Transverse colon (tissue), 4 donors: ENCODE measurements at regions not wholly inside any gene's neighbourhood (a gene's known extent, or its start where the extent isn't known, plus 50 kb on each side); places are given as distances from the start of the nearest gene placed in this dataset.

Experiments
- DNase-seq: peaks from one replicate; pipeline ENCODE4 v3.0.0-alpha.2; 2019
- H3K27ac ChIP-seq, 4 donors: fragments of 200-600 bp; sonication (generic); 2 replicates each; pipeline ENCODE4 v1.5.1; 2016 to 2018; ENCODE audit warnings: inconsistent platforms in 4 of 4
- H3K27me3 ChIP-seq: fragments of 200-600 bp; sonication (generic); 2 replicates; pipeline ENCODE4 v1.5.1; 2017; ENCODE audit warnings: inconsistent platforms
- H3K36me3 ChIP-seq, 4 donors: fragments of 200-600 bp; sonication (generic); 2 replicates each; pipeline ENCODE4 v1.5.1; 2017 to 2019; ENCODE audit warnings: inconsistent platforms in 4 of 4
- H3K4me1 ChIP-seq, 4 donors: fragments of 200-600 bp; sonication (generic); 2 replicates each; pipeline ENCODE4 v1.5.1; 2017 to 2020; ENCODE audit warnings: inconsistent platforms in 4 of 4
- H3K4me3 ChIP-seq, 4 donors: fragments of 200-600 bp; sonication (generic); 1 replicate in 1 of 4; 2 replicates in 3 of 4; pipeline versions ENCODE4 v1.5.1 to v1.6.1; 2017 to 2019; ENCODE audit warnings: inconsistent platforms in 4 of 4
- H3K9me3 ChIP-seq, 2 donors: fragments of 200-600 bp; sonication (generic); 2 replicates each; pipeline ENCODE4 v1.5.1; 2017 to 2019; ENCODE audit warnings: inconsistent platforms in 2 of 2
- CTCF ChIP-seq, 5 experiments: fragments of 200-600 bp in 3 of 5; fragments of 450-650 bp in 2 of 5; sonication (generic) in 3 of 5; IDR thresholded peaks; 1 replicate in 2 of 5; 2 replicates in 3 of 5; pipeline ENCODE4 v1.5.1; 2016 to 2017; ENCODE audit warnings: antibody characterized with exemption in 5 of 5, inconsistent platforms in 3 of 5, mild to moderate bottlenecking in 2 of 5, moderate library complexity in 1 of 5
- EP300 ChIP-seq: sonication (generic); formaldehyde crosslinking; IDR thresholded peaks from one replicate; pipeline ENCODE4 v1.6.1; 2017; ENCODE audit warnings: antibody characterized with exemption, low read depth
- POLR2A ChIP-seq: fragments of 450-650 bp; IDR thresholded peaks from one replicate; pipeline ENCODE4 v1.6.1; 2016; ENCODE audit warnings: antibody characterized with exemption, mild to moderate bottlenecking, moderate library complexity
- POLR2AphosphoS5 ChIP-seq, 3 donors: sonication (generic); formaldehyde crosslinking; IDR thresholded peaks; one replicate each; pipeline ENCODE4 v1.6.1; 2016; ENCODE audit warnings: antibody characterized with exemption in 3 of 3
- WGBS, 2 donors: methylation state at CpG; one replicate each; pipeline ENCODE4 v1.1.5; 2018; ENCODE audit warnings: low coverage in 1 of 2; 5-methylcytosine and 5-hydroxymethylcytosine counted together
- in situ Hi-C, 4 donors: fragments of 200-750 bp; cut with MboI; loops; one replicate each; pipeline versions ENCODE4 v1.15.0 to v1.15.1; 2017; ENCODE audit warnings: low sequenced_read_pairs in 3 of 4, low pct_ligation_motif_present in 1 of 4, low pct_unique_long_range_greater_than_20kb in 1 of 4
- intact Hi-C: fragments of 100-400 bp; cut with DNase I; formaldehyde crosslinking; loops from one replicate; pipeline ENCODE4 v1.15.1; 2023; ENCODE audit warnings: low total_unique reads

- no peak for TF ChIP-seq CTCF (IDR thresholded peaks at IDR 0.05)
- TF ChIP-seq POLR2A: no peak
- TF ChIP-seq EP300: no peak
- no peak for TF ChIP-seq POLR2AphosphoS5 (IDR thresholded peaks at IDR 0.05)
- H3K27me3 ChIP-seq: no peaks in the 10 kb centered on the region
- H3K4me3 ChIP-seq: no peak overlapping the region
- no peak for DNase-seq
- in situ Hi-C loops (no loop called here), intact Hi-C loops (no loop called here)
- H3K27ac ChIP-seq: no peak overlapping the region
- no peaks in the 10 kb centered on the region for H3K36me3 ChIP-seq
- H3K9me3 ChIP-seq: no peaks in the 10 kb centered on the region
- H3K4me1 ChIP-seq: no peaks in the 10 kb centered on the region
These were observed 1644.0 kb upstream of the B3GALT2 start for GRCh38 chr1:194830387-194830786.

GRCh38 chr1:194829492-194829891 lies 1643.1 kb upstream of the B3GALT2 start:
- DNase-seq: no peak
- Histone ChIP-seq H3K4me3 (no peak overlapping the region), H3K9me3 (no peaks in the 10 kb centered on the region), H3K36me3 (no peaks in the 10 kb centered on the region), H3K27ac (no peak overlapping the region), H3K4me1 (no peaks in the 10 kb centered on the region), H3K27me3 (no peaks in the 10 kb centered on the region)
- intact Hi-C loops: no loop called here
- TF ChIP-seq POLR2A (no peak), CTCF (IDR thresholded peaks at IDR 0.05) (no peak), POLR2AphosphoS5 (IDR thresholded peaks at IDR 0.05) (no peak), EP300 (no peak)
- in situ Hi-C loops: no loop called here

- DNase-seq: no peak
- Histone ChIP-seq H3K27ac (no peak overlapping the region), H3K36me3 (no peaks in the 10 kb centered on the region), H3K4me1 (no peaks in the 10 kb centered on the region), H3K27me3 (no peaks in the 10 kb centered on the region), H3K9me3 (no peaks in the 10 kb centered on the region), H3K4me3 (no peak overlapping the region)
- in situ Hi-C loops (no loop called here), intact Hi-C loops (no loop called here)
- 38 to 55% methylated on average over 1 of the region's 1 CpG for WGBS, 2 donors
- TF ChIP-seq POLR2A: no peak
- no peak for TF ChIP-seq EP300
- no peak for TF ChIP-seq POLR2AphosphoS5 (IDR thresholded peaks at IDR 0.05)
- TF ChIP-seq CTCF (IDR thresholded peaks at IDR 0.05): no peak
These were observed 1639.0 kb upstream of the B3GALT2 start for GRCh38 chr1:194825382-194825781.

GRCh38 chr1:194821091-194821490 lies 1634.7 kb upstream of the B3GALT2 start:
- intact Hi-C loops (no loop called here), in situ Hi-C loops (no loop called here)
- H3K4me3 ChIP-seq: no peak overlapping the region
- no peaks in the 10 kb centered on the region for H3K9me3 ChIP-seq
- no peaks in the 10 kb centered on the region for H3K36me3 ChIP-seq
- TF ChIP-seq POLR2A (no peak), POLR2AphosphoS5 (IDR thresholded peaks at IDR 0.05) (no peak), CTCF (IDR thresholded peaks at IDR 0.05) (no peak), EP300 (no peak)
- DNase-seq: no peak
- H3K27me3 ChIP-seq: no peaks in the 10 kb centered on the region
- 76 to 100% methylated on average over 1 of the region's 1 CpG for WGBS, 2 donors
- H3K27ac ChIP-seq: no peak overlapping the region
- no peaks in the 10 kb centered on the region for H3K4me1 ChIP-seq
